ENCODE measurements at regions not wholly inside any gene's neighbourhood (a gene's known extent, or its start where the extent isn't known, plus 50 kb on each side); places are given as distances from the start of the nearest gene placed in this dataset.

DNA sequence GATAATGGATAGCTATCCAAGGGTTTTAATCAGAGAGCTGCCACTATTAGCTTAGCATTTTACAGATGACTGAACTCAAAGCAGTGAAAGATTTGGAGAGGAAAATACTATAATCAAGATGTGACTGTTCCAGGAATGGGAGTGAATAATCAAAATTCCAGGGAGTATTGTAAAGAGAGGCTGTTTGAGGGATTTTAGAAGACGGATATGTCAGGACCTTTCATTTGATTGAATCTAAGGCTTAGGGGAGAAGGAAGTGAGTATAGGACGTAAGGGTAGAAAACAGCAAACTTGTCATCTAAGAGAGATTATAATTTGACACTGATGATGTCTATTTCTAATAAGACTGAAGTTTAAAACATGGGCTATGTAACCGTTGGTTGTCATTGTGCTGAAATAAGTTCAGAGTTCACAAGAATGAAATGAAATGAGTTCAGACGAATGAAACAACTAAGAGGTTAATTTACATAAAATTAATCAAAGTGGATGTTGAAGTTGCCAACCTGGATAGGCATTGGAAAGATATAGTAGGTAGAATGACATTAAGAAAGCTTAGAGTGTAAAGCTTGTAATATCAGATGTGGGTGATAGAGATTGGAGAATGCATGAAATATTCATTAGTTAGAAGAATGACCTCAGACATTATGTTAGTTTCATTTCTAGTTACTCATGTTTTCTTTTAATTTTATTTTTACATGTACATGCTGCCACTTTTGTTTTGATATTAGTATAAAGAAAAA, 842.8 kb downstream of the SI start:
- ATAC-seq (no peak), DNase-seq (no peak)
- intact Hi-C loops (cut with DNase I): no loop called here
- Histone ChIP-seq H3K27me3 (no peaks in the 10 kb centered on the region), H3K9me3 (no peaks in the 10 kb centered on the region), H3K36me3 (no peaks in the 10 kb centered on the region), H3K4me3 (no peak overlapping the region), H3K27ac (no peak overlapping the region), H3K4me1 (no peaks in the 10 kb centered on the region)
- TF ChIP-seq, protein P1, sequence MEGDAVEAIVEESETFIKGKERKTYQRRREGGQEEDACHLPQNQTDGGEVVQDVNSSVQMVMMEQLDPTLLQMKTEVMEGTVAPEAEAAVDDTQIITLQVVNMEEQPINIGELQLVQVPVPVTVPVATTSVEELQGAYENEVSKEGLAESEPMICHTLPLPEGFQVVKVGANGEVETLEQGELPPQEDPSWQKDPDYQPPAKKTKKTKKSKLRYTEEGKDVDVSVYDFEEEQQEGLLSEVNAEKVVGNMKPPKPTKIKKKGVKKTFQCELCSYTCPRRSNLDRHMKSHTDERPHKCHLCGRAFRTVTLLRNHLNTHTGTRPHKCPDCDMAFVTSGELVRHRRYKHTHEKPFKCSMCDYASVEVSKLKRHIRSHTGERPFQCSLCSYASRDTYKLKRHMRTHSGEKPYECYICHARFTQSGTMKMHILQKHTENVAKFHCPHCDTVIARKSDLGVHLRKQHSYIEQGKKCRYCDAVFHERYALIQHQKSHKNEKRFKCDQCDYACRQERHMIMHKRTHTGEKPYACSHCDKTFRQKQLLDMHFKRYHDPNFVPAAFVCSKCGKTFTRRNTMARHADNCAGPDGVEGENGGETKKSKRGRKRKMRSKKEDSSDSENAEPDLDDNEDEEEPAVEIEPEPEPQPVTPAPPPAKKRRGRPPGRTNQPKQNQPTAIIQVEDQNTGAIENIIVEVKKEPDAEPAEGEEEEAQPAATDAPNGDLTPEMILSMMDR (IDR thresholded peaks at IDR 0.05): no peak

DNA sequence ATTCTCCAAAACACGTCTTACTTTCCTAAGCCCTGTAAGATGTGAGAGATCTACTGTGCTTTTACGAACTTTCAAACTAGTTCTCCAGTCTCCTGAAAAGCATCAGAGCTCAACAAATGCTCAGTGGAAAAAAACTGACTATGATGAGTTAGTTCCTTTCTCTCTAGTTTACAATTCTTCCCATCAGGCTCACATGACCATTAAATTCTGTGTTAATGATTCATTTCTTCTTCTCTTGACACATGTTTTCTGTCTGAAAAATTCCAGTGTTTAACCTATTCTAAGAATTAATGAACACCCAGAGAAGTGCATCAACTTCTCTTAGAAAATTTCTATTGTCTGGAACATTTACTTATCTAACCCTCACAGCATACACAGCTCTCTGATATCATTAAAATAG, 844.3 kb downstream of the SI start:
- TF ChIP-seq, protein P1 (IDR thresholded peaks at IDR 0.05): no peak

DNA sequence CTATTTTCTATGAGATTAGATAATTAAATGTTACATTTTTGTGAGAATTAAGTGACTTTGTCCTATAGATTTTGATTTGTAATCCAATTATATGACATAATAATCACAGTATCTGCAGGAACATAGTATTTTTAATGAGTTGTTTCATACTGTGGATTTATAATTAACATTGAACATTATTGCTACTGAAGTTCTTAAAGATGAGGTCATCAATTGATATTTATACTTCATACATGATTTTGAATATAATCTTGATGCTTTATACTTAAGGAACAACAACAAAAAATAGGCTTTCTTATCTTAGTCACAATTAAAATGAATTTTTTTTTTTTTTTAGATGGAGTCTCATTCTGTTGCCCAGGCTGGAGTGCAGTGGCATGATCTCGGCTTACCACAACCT, 846.6 kb downstream of the SI start:
- ATAC-seq (no peak), DNase-seq (no peak)
- intact Hi-C loops (cut with DNase I): no loop called here
- Histone ChIP-seq H3K27me3 (no peaks in the 10 kb centered on the region), H3K36me3 (no peaks in the 10 kb centered on the region), H3K4me3 (no peak overlapping the region), H3K4me1 (no peaks in the 10 kb centered on the region), H3K27ac (no peak overlapping the region), H3K9me3 (no peaks in the 10 kb centered on the region)
- TF ChIP-seq, protein P1 (IDR thresholded peaks at IDR 0.05): no peak

More for the DNA sequence above, 844.3 kb downstream of the SI start:
- Histone ChIP-seq H3K9me3 (no peaks in the 10 kb centered on the region), H3K4me1 (no peaks in the 10 kb centered on the region), H3K27me3 (no peaks in the 10 kb centered on the region), H3K36me3 (no peaks in the 10 kb centered on the region), H3K27ac (no peak overlapping the region), H3K4me3 (no peak overlapping the region)
- intact Hi-C loops (cut with DNase I): no loop called here
- DNase-seq (no peak), ATAC-seq (no peak)

DNA sequence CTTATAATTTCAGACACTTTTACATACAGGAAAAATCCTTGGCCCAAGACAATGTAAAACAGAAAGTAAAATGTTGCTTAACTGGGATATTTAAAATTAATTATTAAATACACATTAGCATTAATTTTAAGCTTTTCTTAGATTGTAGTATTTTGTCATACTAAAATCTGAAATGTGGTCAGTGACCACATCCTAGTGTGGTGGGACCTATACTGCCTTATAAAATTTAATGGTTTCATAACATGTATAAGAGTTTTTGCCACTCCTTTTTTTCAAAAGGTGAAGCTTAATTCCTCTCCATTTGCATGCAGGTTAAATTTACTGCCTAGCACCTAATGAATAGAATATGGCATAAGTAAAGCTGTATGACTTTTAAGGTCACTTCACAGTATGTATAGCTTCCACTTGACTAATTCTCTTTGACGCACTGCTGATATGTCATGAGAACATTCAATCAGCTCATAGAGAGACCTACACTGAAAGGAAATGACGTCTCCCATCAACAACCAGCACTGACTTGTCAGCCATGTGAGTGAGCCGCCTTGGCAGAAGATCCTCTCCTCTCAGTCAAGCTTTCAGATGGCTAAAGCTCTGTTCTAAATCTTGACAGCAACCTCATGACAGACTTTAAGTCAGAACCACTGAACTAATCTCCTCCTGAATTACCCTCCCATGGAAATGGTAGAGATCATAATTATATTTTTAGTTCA, 847.8 kb downstream of the SI start:
- intact Hi-C loops (cut with DNase I): no loop called here
- Histone ChIP-seq H3K9me3 (no peaks in the 10 kb centered on the region), H3K27ac (no peak overlapping the region), H3K4me3 (no peak overlapping the region), H3K36me3 (no peaks in the 10 kb centered on the region), H3K4me1 (no peaks in the 10 kb centered on the region), H3K27me3 (no peaks in the 10 kb centered on the region)
- no peak for ATAC-seq
- DNase-seq: no peak
- TF ChIP-seq, protein P1 (IDR thresholded peaks at IDR 0.05): no peak

DNA sequence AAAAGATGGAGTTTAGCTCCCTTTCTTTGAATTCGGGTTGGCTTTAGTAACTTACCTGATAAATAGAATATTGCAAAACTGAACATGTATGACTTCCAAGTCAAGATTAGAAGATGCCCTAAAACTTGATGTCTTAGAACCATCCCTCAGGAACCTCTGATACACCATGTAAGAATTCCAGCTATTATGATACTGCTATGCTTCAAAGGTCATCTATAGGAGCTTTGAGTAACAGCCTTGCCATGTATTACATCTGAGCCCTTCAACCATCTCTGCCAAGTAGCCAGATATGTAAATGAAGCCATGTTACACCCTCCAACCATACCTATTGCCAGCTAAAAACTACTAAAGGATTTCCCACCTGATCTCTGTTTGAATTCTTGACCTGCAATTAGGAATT, 854.2 kb downstream of the SI start:
- TF ChIP-seq, protein P1 (IDR thresholded peaks at IDR 0.05): no peak
- DNase-seq (no peak), ATAC-seq (no peak)
- intact Hi-C loops (cut with DNase I): no loop called here
- Histone ChIP-seq H3K27me3 (no peaks in the 10 kb centered on the region), H3K4me1 (no peaks in the 10 kb centered on the region), H3K36me3 (no peaks in the 10 kb centered on the region), H3K27ac (no peak overlapping the region), H3K4me3 (no peak overlapping the region), H3K9me3 (peaks cover 0 to 4% of the 10 kb centered on the region in 2 donors)

All from left lung (tissue), 4 donors.